Neural crest cell (in vitro differentiated cells): ENCODE measurements at regions not wholly inside any gene's neighbourhood (a gene's known extent, or its start where the extent isn't known, plus 50 kb on each side); places are given as distances from the start of the nearest gene placed in this dataset.
A peak's percentile ranks its signal among the peaks of the same experiment; 100 is the strongest.

Experiments used
- DNase-seq: peaks from one replicate; pipeline ENCODE4 v3.0.0; 2021; ENCODE audit warnings: low read depth, mixed read lengths, low spot score
- H3K27ac Mint-ChIP-seq: one replicate; pipeline ENCODE4 v1.8.0; 2021; ENCODE audit warnings: mild to moderate bottlenecking, mixed read lengths; ENCODE audit not compliant: unreplicated experiment
- H3K27me3 Mint-ChIP-seq: 2 replicates; pipeline ENCODE4 v1.8.0; 2021; ENCODE audit warnings: low read depth, mild to moderate bottlenecking, mixed read lengths
- H3K36me3 Mint-ChIP-seq: 2 replicates; pipeline ENCODE4 v1.8.0; 2021; ENCODE audit warnings: low read depth, mild to moderate bottlenecking, mixed read lengths
- H3K4me1 Mint-ChIP-seq: 2 replicates; pipeline ENCODE4 v1.8.0; 2021; ENCODE audit warnings: mixed read lengths
- H3K4me3 Mint-ChIP-seq: one replicate; pipeline ENCODE4 v1.8.0; 2021; ENCODE audit warnings: mild to moderate bottlenecking, mixed read lengths
- H3K9me3 Mint-ChIP-seq: 2 replicates; pipeline ENCODE4 v1.8.0; 2021; ENCODE audit warnings: mixed read lengths
- TF ChIP-seq, protein P1 (sequence below): fragments of 200-600 bp; sonication (generic); conservative IDR thresholded peaks from 2 replicates; pipeline ENCODE4 v1.5.0; 2021; ENCODE audit warnings: antibody characterized with exemption, mild to moderate bottlenecking

DNA sequence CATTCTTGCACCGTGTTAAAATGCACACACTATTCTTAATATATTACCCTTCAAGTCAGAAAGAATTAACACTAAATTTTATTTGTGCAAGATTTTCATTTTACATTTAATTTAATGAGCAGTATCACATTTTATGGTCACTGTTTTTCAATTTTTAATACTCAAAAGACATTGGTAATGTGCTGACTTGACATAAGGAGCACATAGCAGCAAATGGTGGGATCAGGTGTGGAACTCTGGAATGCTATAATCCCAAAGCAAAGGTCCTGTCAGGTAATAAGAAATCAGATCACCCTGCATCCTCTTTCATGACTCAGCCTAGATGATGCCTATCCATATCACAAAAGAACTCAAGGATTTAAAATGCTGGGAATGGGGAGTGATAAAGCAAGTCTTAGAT, 55.6 kb upstream of the SPAG16 start:
- no peak for DNase-seq
- Mint-ChIP-seq H3K27ac (no peak overlapping the region), H3K9me3 (no peaks in the 10 kb centered on the region), H3K27me3 (no peaks in the 10 kb centered on the region), H3K36me3 (no peaks in the 10 kb centered on the region), H3K4me1 (peaks cover 10% of the 10 kb centered on the region), H3K4me3 (no peak overlapping the region)
- TF ChIP-seq, protein P1, sequence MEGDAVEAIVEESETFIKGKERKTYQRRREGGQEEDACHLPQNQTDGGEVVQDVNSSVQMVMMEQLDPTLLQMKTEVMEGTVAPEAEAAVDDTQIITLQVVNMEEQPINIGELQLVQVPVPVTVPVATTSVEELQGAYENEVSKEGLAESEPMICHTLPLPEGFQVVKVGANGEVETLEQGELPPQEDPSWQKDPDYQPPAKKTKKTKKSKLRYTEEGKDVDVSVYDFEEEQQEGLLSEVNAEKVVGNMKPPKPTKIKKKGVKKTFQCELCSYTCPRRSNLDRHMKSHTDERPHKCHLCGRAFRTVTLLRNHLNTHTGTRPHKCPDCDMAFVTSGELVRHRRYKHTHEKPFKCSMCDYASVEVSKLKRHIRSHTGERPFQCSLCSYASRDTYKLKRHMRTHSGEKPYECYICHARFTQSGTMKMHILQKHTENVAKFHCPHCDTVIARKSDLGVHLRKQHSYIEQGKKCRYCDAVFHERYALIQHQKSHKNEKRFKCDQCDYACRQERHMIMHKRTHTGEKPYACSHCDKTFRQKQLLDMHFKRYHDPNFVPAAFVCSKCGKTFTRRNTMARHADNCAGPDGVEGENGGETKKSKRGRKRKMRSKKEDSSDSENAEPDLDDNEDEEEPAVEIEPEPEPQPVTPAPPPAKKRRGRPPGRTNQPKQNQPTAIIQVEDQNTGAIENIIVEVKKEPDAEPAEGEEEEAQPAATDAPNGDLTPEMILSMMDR, result no peak

DNA sequence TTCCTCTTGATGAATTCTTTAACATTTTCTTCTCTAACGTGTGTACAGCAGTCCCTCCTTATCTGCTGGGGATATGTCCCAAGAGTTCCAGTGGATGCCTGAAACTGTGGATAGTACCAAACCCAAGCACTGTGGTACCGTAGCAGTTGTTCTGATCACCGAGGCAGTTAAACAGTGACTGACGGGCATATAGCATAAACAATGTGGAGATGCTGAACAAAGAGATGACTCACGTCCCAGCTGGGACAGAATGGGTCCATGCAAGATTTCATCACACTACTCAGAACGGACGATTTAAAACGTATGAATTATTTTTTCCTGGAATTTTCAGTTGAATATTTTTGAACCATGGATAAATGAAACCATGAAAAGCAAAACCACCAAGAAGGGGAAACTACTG, 54.5 kb upstream of the SPAG16 start:
- DNase-seq, result no peak
- Mint-ChIP-seq H3K4me1 (peaks cover 21% of the 10 kb centered on the region), H3K27me3 (no peaks in the 10 kb centered on the region), H3K27ac (no peak overlapping the region), H3K36me3 (no peaks in the 10 kb centered on the region), H3K4me3 (no peak overlapping the region), H3K9me3 (no peaks in the 10 kb centered on the region)
- TF ChIP-seq, protein P1, result no peak

DNA sequence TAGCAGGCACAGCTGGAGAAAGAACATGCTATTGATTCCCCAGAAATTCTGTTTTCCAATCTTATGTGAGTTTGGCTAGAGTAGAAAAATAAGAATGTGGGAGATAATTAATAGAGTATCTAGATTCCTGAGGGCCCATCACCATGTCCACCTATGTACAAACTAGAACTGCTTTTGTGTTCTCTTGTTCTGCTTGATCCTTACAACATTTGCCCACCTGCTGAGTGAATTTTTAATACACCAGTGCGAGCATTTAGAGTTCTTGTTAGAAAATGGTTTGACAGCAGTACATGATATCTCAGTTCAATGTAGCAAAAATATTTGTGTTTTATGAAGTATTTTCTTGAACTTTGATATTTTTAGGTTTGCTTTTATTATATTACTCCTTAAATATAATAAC, 52.3 kb upstream of the SPAG16 start:
- no peak overlapping the region for H3K27ac Mint-ChIP-seq
- TF ChIP-seq, protein P1, result no peak
- no peak for DNase-seq
- H3K4me1 Mint-ChIP-seq, result peaks cover 25% of the 10 kb centered on the region
- no peaks in the 10 kb centered on the region for H3K9me3 Mint-ChIP-seq
- no peaks in the 10 kb centered on the region for H3K27me3 Mint-ChIP-seq
- H3K4me3 Mint-ChIP-seq, result no peak overlapping the region
- no peaks in the 10 kb centered on the region for H3K36me3 Mint-ChIP-seq

DNA sequence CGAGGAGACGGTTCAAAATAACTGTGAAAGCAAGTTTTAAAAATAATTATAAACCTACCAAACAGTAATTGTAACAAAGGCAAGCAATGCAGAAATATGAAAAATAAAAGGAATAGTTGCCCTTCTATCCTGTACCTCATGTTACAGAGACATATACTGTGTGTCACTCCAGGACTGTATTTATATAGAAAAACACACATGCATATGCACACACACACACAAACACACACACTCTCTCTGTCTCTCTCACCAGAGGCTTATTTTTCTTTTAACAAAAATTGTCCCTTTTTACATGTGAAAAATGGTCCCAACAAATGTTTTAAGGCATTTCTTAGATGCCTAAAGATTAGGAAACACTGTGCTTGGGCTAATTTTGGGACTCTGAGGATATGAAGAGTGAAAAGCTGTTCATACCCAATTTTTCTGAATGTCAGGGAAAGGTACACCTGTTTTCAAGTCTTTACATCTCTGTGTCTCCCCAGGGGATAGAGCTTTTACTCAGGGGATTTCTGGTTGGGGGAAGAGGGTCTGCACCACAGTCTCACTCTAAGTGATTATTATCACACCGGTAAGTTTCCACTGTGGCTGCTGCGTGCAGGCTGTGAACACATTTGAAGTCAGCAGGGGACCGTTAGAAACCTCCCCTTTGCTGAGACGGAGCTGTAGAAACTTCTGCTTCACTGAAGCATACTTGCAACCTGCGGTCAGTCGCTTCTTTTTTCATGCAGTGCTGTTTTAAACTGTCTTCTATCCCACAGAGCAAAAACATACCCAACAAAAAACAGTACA, 51.4 kb upstream of the SPAG16 start:
- Mint-ChIP-seq H3K4me1 (peaks cover 25% of the 10 kb centered on the region), H3K27me3 (no peaks in the 10 kb centered on the region), H3K27ac (peak overlapping the region; percentile 2), H3K4me3 (no peak overlapping the region), H3K36me3 (no peaks in the 10 kb centered on the region), H3K9me3 (no peaks in the 10 kb centered on the region)
- no peak for DNase-seq
- TF ChIP-seq, protein P1, result no peak

DNA sequence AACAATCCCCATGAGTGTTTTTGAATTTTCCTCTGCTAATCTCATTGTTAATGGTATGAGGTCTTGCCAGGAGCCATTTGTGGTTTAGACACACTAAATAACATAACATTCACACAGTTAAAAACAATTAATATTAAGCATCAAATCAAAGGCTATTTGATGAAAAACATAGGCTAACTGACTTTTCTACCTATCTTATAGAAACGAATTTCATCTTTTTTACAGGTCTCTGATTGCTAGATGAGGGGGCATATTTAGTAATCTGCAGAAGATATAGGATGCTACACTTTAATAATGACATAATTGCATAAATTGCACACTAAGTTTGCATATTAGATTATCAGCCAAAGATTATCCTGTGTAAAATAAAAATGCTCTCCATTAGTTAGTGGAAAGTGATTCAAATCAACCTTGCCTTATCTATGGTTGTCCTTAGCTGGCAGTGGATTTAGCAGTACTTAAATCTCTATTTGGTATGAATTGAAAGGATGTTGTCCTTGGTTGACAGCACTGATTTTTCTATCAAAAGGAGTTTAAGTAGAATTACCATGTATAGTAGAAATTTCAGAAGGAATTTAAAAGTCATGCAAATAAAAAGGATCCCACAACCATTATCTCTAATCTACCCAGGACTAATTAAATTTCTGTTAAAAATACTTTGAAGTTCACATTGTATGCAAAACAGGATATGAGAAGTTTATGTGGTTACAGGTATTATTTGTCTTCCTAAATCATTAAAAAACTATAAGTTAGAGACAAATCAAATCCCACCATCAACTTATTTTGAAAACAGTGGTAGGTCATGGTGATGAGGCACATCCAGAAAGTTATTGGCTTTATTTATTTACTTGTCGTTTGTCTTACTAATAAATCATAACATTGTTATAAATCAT, 50.6 kb upstream of the SPAG16 start:
- Mint-ChIP-seq H3K4me1 (peaks cover 28% of the 10 kb centered on the region), H3K9me3 (no peaks in the 10 kb centered on the region), H3K4me3 (no peak overlapping the region), H3K36me3 (no peaks in the 10 kb centered on the region), H3K27ac (peak overlapping the region; percentile 2), H3K27me3 (no peaks in the 10 kb centered on the region)
- DNase-seq, result no peak
- TF ChIP-seq, protein P1, result no peak
